ENCODE measurements at regions not wholly inside any gene's neighbourhood (a gene's known extent, or its start where the extent isn't known, plus 50 kb on each side); places are given as distances from the start of the nearest gene placed in this dataset.

- TF ChIP-seq SETDB1 (IDR thresholded peaks at IDR 0.05; ENCODE audit: insufficient read length, low read length) = no peak
- TF ChIP-seq, protein P1, sequence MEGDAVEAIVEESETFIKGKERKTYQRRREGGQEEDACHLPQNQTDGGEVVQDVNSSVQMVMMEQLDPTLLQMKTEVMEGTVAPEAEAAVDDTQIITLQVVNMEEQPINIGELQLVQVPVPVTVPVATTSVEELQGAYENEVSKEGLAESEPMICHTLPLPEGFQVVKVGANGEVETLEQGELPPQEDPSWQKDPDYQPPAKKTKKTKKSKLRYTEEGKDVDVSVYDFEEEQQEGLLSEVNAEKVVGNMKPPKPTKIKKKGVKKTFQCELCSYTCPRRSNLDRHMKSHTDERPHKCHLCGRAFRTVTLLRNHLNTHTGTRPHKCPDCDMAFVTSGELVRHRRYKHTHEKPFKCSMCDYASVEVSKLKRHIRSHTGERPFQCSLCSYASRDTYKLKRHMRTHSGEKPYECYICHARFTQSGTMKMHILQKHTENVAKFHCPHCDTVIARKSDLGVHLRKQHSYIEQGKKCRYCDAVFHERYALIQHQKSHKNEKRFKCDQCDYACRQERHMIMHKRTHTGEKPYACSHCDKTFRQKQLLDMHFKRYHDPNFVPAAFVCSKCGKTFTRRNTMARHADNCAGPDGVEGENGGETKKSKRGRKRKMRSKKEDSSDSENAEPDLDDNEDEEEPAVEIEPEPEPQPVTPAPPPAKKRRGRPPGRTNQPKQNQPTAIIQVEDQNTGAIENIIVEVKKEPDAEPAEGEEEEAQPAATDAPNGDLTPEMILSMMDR (tag by site-specific recombination; IDR thresholded peaks at IDR 0.05) = no peak
- TF ChIP-seq ZNF747 (tag by site-specific recombination; IDR thresholded peaks at IDR 0.05) = no peak
Observed at GRCh38 chr20:62557462-62557861, 81.7 kb upstream of the GATA5 start (continued).

DNA sequence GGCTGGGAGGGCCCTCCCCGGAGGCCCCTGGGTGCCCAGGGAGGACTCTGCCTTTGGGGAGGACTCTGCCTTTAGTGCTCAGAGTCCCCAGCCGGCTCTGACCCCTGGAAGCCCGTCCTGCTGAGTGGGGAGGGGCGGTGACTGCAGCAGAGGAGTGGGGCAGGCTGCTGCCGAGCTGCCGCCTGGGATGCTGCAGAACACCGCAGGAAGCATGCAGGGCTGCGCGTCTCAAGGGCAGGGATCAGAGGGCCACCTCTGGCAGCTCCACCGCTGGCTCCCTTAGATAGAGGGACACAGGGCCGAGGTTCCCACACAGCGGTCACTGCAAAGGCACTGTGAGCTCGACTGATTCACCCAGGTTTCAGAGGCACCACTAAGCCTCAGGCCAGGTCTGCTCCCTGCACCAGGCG lies 82.2 kb upstream of the GATA5 start:
- CTCF ChIA-PET = no interaction called here
- Histone ChIP-seq H3K36me3 (ENCODE audit: control insufficient read depth in 2 of 2, insufficient read depth in 1 of 2, low read length in 2 of 2) (no peaks in the 10 kb centered on the region), H3K4me3 (ENCODE audit: low read depth, low read length) (no peak overlapping the region), H3K9me3 (ENCODE audit: control insufficient read depth, insufficient read depth, low read depth, low read length) (no peaks in the 10 kb centered on the region), H3K27ac (ENCODE audit: extremely low read depth, low read depth, low read length) (no peak overlapping the region), H3K4me1 (ENCODE audit: control insufficient read depth, insufficient read depth, low read length) (no peaks in the 10 kb centered on the region)
- POLR2A ChIA-PET = no interaction called here
- no peak for TF ChIP-seq ZSCAN23 (tag by site-specific recombination; IDR thresholded peaks at IDR 0.05)
- TF ChIP-seq ZBTB17 (tag by site-specific recombination; IDR thresholded peaks at IDR 0.05) = 0 out of 2 replicates have a peak, but pooled peaks have one; percentile 22
- TF ChIP-seq ZIC2 (tag by site-specific recombination; IDR thresholded peaks at IDR 0.05) = peak; percentile 60
- TF ChIP-seq ZNF211 (tag by site-specific recombination; IDR thresholded peaks at IDR 0.05; ENCODE audit: low read depth) = no peak
- TF ChIP-seq, protein P2, sequence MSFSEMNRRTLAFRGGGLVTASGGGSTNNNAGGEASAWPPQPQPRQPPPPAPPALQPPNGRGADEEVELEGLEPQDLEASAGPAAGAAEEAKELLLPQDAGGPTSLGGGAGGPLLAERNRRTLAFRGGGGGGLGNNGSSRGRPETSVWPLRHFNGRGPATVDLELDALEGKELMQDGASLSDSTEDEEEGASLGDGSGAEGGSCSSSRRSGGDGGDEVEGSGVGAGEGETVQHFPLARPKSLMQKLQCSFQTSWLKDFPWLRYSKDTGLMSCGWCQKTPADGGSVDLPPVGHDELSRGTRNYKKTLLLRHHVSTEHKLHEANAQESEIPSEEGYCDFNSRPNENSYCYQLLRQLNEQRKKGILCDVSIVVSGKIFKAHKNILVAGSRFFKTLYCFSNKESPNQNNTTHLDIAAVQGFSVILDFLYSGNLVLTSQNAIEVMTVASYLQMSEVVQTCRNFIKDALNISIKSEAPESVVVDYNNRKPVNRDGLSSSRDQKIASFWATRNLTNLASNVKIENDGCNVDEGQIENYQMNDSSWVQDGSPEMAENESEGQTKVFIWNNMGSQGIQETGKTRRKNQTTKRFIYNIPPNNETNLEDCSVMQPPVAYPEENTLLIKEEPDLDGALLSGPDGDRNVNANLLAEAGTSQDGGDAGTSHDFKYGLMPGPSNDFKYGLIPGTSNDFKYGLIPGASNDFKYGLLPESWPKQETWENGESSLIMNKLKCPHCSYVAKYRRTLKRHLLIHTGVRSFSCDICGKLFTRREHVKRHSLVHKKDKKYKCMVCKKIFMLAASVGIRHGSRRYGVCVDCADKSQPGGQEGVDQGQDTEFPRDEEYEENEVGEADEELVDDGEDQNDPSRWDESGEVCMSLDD (tag by site-specific recombination; IDR thresholded peaks at IDR 0.05) = no peak
- TF ChIP-seq REPIN1 (tag by site-specific recombination; IDR thresholded peaks at IDR 0.05; ENCODE audit: low read depth) = no peak

DNA sequence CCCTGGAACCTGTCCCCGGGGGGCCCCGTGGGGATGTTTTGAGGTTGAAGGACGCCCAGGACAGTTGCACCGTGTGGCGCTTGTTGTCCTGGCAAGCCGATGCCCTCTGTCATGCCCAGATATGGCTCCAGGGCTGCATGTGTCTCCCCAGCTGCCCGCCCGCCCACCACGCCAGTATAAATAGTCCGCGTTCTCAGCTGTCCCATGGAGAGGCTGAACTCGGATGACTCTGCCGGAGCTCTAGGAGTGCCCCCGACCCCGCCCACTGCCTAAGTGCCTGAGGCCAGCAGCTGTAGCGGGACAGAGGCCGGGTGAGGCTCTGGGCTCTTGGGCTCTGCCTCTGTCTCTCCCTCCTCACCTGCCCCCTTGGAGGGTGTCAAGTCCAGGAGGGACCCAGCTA lies 83.0 kb upstream of the GATA5 start:
- ChIA-PET POLR2A (no interaction called here), CTCF (no interaction called here)
- TF ChIP-seq KLF1 (tag by site-specific recombination; IDR thresholded peaks at IDR 0.05) = peak; percentile 89
- TF ChIP-seq, protein P1 (tag by site-specific recombination; IDR thresholded peaks at IDR 0.05) = no peak
- peak; percentile 36; the same call in 1 of the 2 replicates for TF ChIP-seq ZFHX2 (tag by site-specific recombination; conservative IDR thresholded peaks at IDR 0.05)
- no peaks in the 10 kb centered on the region for H3K36me3 ChIP-seq (ENCODE audit: control insufficient read depth in 2 of 2, insufficient read depth in 1 of 2, low read length in 2 of 2)
- H3K9me3 ChIP-seq (ENCODE audit: control insufficient read depth, insufficient read depth, low read depth, low read length) = no peaks in the 10 kb centered on the region
- no peaks in the 10 kb centered on the region for H3K4me1 ChIP-seq (ENCODE audit: control insufficient read depth, insufficient read depth, low read length)
- no peak overlapping the region for H3K27ac ChIP-seq (ENCODE audit: extremely low read depth, low read depth, low read length)
- no peak overlapping the region for H3K4me3 ChIP-seq (ENCODE audit: low read depth, low read length)

- Histone ChIP-seq H3K9me3 (ENCODE audit: control insufficient read depth, insufficient read depth, low read depth, low read length) (no peaks in the 10 kb centered on the region), H3K36me3 (ENCODE audit: control insufficient read depth in 2 of 2, insufficient read depth in 1 of 2, low read length in 2 of 2) (no peaks in the 10 kb centered on the region), H3K4me3 (ENCODE audit: low read depth, low read length) (no peak overlapping the region), H3K4me1 (ENCODE audit: control insufficient read depth, insufficient read depth, low read length) (no peaks in the 10 kb centered on the region), H3K27ac (ENCODE audit: extremely low read depth, low read depth, low read length) (no peak overlapping the region)
- ChIA-PET POLR2A (no interaction called here), CTCF (no interaction called here)
- TF ChIP-seq ZNF549 (tag by site-specific recombination; IDR thresholded peaks at IDR 0.05) (no peak), GLIS2 (tag by site-specific recombination; IDR thresholded peaks at IDR 0.05) (no peak), ZNF302 (tag by site-specific recombination; IDR thresholded peaks at IDR 0.05; ENCODE audit: low read depth) (no peak), ZNF629 (tag by site-specific recombination; IDR thresholded peaks at IDR 0.05) (no peak), ZNF121 (tag by site-specific recombination; IDR thresholded peaks at IDR 0.05) (no peak), ZNF707 (tag by site-specific recombination; IDR thresholded peaks at IDR 0.05) (no peak), ZNF114 (tag by site-specific recombination; IDR thresholded peaks at IDR 0.05) (no peak)
- TF ChIP-seq, protein P3, sequence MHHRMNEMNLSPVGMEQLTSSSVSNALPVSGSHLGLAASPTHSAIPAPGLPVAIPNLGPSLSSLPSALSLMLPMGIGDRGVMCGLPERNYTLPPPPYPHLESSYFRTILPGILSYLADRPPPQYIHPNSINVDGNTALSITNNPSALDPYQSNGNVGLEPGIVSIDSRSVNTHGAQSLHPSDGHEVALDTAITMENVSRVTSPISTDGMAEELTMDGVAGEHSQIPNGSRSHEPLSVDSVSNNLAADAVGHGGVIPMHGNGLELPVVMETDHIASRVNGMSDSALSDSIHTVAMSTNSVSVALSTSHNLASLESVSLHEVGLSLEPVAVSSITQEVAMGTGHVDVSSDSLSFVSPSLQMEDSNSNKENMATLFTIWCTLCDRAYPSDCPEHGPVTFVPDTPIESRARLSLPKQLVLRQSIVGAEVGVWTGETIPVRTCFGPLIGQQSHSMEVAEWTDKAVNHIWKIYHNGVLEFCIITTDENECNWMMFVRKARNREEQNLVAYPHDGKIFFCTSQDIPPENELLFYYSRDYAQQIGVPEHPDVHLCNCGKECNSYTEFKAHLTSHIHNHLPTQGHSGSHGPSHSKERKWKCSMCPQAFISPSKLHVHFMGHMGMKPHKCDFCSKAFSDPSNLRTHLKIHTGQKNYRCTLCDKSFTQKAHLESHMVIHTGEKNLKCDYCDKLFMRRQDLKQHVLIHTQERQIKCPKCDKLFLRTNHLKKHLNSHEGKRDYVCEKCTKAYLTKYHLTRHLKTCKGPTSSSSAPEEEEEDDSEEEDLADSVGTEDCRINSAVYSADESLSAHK (tag by site-specific recombination; IDR thresholded peaks at IDR 0.05) = no peak
- TF ChIP-seq, protein P4, sequence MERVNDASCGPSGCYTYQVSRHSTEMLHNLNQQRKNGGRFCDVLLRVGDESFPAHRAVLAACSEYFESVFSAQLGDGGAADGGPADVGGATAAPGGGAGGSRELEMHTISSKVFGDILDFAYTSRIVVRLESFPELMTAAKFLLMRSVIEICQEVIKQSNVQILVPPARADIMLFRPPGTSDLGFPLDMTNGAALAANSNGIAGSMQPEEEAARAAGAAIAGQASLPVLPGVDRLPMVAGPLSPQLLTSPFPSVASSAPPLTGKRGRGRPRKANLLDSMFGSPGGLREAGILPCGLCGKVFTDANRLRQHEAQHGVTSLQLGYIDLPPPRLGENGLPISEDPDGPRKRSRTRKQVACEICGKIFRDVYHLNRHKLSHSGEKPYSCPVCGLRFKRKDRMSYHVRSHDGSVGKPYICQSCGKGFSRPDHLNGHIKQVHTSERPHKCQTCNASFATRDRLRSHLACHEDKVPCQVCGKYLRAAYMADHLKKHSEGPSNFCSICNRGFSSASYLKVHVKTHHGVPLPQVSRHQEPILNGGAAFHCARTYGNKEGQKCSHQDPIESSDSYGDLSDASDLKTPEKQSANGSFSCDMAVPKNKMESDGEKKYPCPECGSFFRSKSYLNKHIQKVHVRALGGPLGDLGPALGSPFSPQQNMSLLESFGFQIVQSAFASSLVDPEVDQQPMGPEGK (tag by site-specific recombination; IDR thresholded peaks at IDR 0.05) = no peak
Observed at GRCh38 chr20:62560162-62560561, 82.1 kb upstream of the SLCO4A1 start.

Data from HEK293 (cell line).